HCT116 (cell line): ENCODE measurements at regions not wholly inside any gene's neighbourhood (a gene's known extent, or its start where the extent isn't known, plus 50 kb on each side); places are given as distances from the start of the nearest gene placed in this dataset.

Experiments
- ATAC-seq: fragments of 200-7000 bp; cut with Tn5 transposase; 2 replicates; pipeline ENCODE4 v1.9.1; 2020; ENCODE audit warnings: mild to moderate bottlenecking, moderate library complexity
- BruUV-seq: library from RNA; stranded (reverse); fragments of 400-500 nt; replicated peaks from 2 replicates; lab custom pipeline; 2021; lab: Mats Ljungman, UMichigan
- CTCF ChIA-PET: fragments of 300-600 bp; sonication (Branson Sonifier 250); formaldehyde crosslinking; loops from one replicate; lab custom pipeline; 2021; ENCODE audit warnings: antibody characterized with exemption; lab: Charles Lee
- POLR2A ChIA-PET: fragments of 300-600, 350-600 bp; sonication (Branson Sonifier 250); formaldehyde crosslinking; loops from one replicate; lab custom pipeline; 2021; ENCODE audit warnings: antibody characterized with exemption; lab: Charles Lee
- RAD21 ChIA-PET, 2 experiments: fragments of 300-600 bp; sonication (Branson Sonifier 250); formaldehyde crosslinking; loops; one replicate each; lab custom pipeline; 2023; ENCODE audit warnings: low total read pairs in 2 of 2; ENCODE audit not compliant: uncharacterized antibody in 2 of 2, unreplicated experiment in 2 of 2, low non-redundant PET in 1 of 2; lab: Charles Lee
- DNase-seq: peaks from one replicate; pipeline ENCODE4 v3.0.0-alpha.2; 2010; ENCODE audit warnings: low read depth, low spot score
- H2AFZ ChIP-seq: fragments of 200-600 bp; shearing (Covaris generic), sonication (generic); 2 replicates; pipeline ENCODE4 v1.6.1; 2017; ENCODE audit warnings: low read depth, mixed run types, mixed read lengths, antibody characterized with exemption, low read length; ENCODE audit not compliant: poor library complexity, severe bottlenecking
- H3K27ac ChIP-seq: 2 replicates; pipeline ENCODE4 v1.5.1; 2012; ENCODE audit warnings: low read depth, low read length
- H3K27me3 ChIP-seq: fragments of 200-600 bp; sonication (generic); 2 replicates; pipeline ENCODE4 v1.6.1; 2016; ENCODE audit warnings: mixed run types, low read length, mixed read lengths; ENCODE audit not compliant: insufficient read depth
- H3K36me3 ChIP-seq, 2 experiments: fragments of 200-500 bp in 1 of 2; fragments of 200-600 bp in 1 of 2; sonication (Bioruptor generic) in 1 of 2; sonication (generic) in 1 of 2; 2 replicates each; pipeline versions ENCODE4 v1.5.1 to v1.6.1; 2014 to 2016; ENCODE audit warnings: low read length in 2 of 2, inconsistent platforms in 1 of 2, mixed read lengths in 1 of 2, mixed run types in 1 of 2; ENCODE audit not compliant: insufficient read depth in 2 of 2, control insufficient read depth in 1 of 2
- H3K4me1 ChIP-seq, 2 experiments: fragments of 200-600 bp in 1 of 2; sonication (generic) in 1 of 2; 2 replicates each; pipeline versions ENCODE4 v1.5.1 to v1.6.1; 2012 to 2017; ENCODE audit warnings: low read length in 2 of 2, inconsistent platforms in 1 of 2, mild to moderate bottlenecking in 1 of 2, mixed read lengths in 1 of 2, mixed run types in 1 of 2, moderate library complexity in 1 of 2; ENCODE audit not compliant: insufficient read depth in 2 of 2, control insufficient read depth in 1 of 2
- H3K4me2 ChIP-seq: fragments of 200-600 bp; sonication (generic); 2 replicates; pipeline ENCODE4 v1.6.1; 2017; ENCODE audit warnings: mixed run types, low read length, mixed read lengths
- H3K4me3 ChIP-seq, 2 experiments: fragments of 200-600 bp in 1 of 2; sonication (generic) in 1 of 2; replicated peaks in 1 of 2; 2 replicates each; pipeline ENCODE4 v1.5.1; 2011 to 2016; ENCODE audit warnings: low read length in 2 of 2, control low read depth in 1 of 2, low read depth in 1 of 2, mild to moderate bottlenecking in 1 of 2, mixed read lengths in 1 of 2, mixed run types in 1 of 2
- H3K79me2 ChIP-seq: fragments of 200-600 bp; sonication (generic); 2 replicates; pipeline ENCODE4 v1.6.1; 2017; ENCODE audit warnings: mild to moderate bottlenecking, mixed run types, low read length, moderate library complexity, mixed read lengths; ENCODE audit not compliant: insufficient read depth
- H3K9ac ChIP-seq: fragments of 200-600 bp; sonication (generic); 2 replicates; pipeline ENCODE4 v1.6.1; 2016; ENCODE audit warnings: low read length, mixed read lengths
- H3K9me2 ChIP-seq: fragments of 200-600 bp; sonication (generic), shearing (Covaris generic); 2 replicates; pipeline ENCODE4 v1.6.1; 2017; ENCODE audit warnings: mixed run types, mild to moderate bottlenecking, moderate library complexity; ENCODE audit not compliant: insufficient read depth
- H3K9me3 ChIP-seq, 2 experiments: fragments of 200-500 bp in 1 of 2; fragments of 200-600 bp in 1 of 2; sonication (Bioruptor generic) in 1 of 2; sonication (generic) in 1 of 2; 2 replicates each; pipeline ENCODE4 v1.6.1; 2014 to 2017; ENCODE audit warnings: low read length in 2 of 2, mixed read lengths in 2 of 2, inconsistent platforms in 1 of 2, low read depth in 1 of 2, mild to moderate bottlenecking in 1 of 2, mixed run types in 1 of 2, moderate library complexity in 1 of 2; ENCODE audit not compliant: control insufficient read depth in 1 of 2, insufficient read depth in 1 of 2
- H4K20me1 ChIP-seq: fragments of 200-600 bp; sonication (generic), shearing (Covaris generic); 2 replicates; pipeline ENCODE4 v1.6.1; 2017; ENCODE audit warnings: mixed run types, mild to moderate bottlenecking, moderate library complexity; ENCODE audit not compliant: insufficient read depth
- CEBPB ChIP-seq: IDR thresholded peaks from 2 replicates; pipeline ENCODE4 v1.6.1; 2012; ENCODE audit warnings: low read depth
- EGR1 ChIP-seq: IDR thresholded peaks from 2 replicates; pipeline ENCODE4 v1.6.1; 2012; ENCODE audit warnings: low read depth
- EZH2 ChIP-seq: fragments of 200-600 bp; sonication (generic); IDR thresholded peaks from 2 replicates; pipeline ENCODE4 v1.6.1; 2017; ENCODE audit warnings: antibody characterized with exemption, mixed run types
- MAX ChIP-seq: IDR thresholded peaks from 2 replicates; pipeline ENCODE4 v1.6.1; 2012
- POLR2AphosphoS5 ChIP-seq: IDR thresholded peaks from 2 replicates; pipeline ENCODE4 v1.6.1; 2011; ENCODE audit warnings: mild to moderate bottlenecking, low read depth, low read length, moderate library complexity
- RAD21 ChIP-seq: IDR thresholded peaks from 2 replicates; pipeline ENCODE4 v1.6.1; 2012; ENCODE audit warnings: low read depth, mild to moderate bottlenecking
- SIN3A ChIP-seq: IDR thresholded peaks from 2 replicates; pipeline ENCODE4 v1.6.1; 2012; ENCODE audit warnings: low read depth
- SP1 ChIP-seq: IDR thresholded peaks from 2 replicates; pipeline ENCODE4 v1.6.1; 2012; ENCODE audit warnings: low read depth
- TCF7L2 ChIP-seq: IDR thresholded peaks from 2 replicates; pipeline ENCODE4 v1.7.0; 2011; ENCODE audit warnings: borderline replicate concordance, inconsistent platforms; ENCODE audit not compliant: insufficient read depth, insufficient read length; ENCODE audit errors: extremely low read depth
- intact Hi-C: fragments of 100-400 bp; cut with micrococcal nuclease; formaldehyde crosslinking; loops from 2 replicates; pipeline ENCODE4 v1.10.0; 2022
- TF ChIP-seq, protein P1 (sequence below): IDR thresholded peaks from 2 replicates; pipeline ENCODE4 v1.6.1; 2011; ENCODE audit warnings: mild to moderate bottlenecking, low read length, moderate library complexity; ENCODE audit not compliant: insufficient replicate concordance; ENCODE audit errors: extremely low read depth
- TF ChIP-seq, protein P2 (sequence below): IDR thresholded peaks from 2 replicates; pipeline ENCODE4 v1.6.1; 2012

- no peak for TF ChIP-seq SP1
- TF ChIP-seq CEBPB = no peak
- no peak for TF ChIP-seq MAX
- TF ChIP-seq RAD21 = no peak
- TF ChIP-seq POLR2AphosphoS5 = no peak
- TF ChIP-seq TCF7L2 = no peak
- RAD21 ChIA-PET = no interaction called here
- CTCF ChIA-PET = no interaction called here
- Histone ChIP-seq H4K20me1 (no peaks in the 10 kb centered on the region), H3K27me3 (no peaks in the 10 kb centered on the region), H3K9ac (no peak overlapping the region), H3K9me3 (peaks cover 10 to 28% of the 10 kb centered on the region in 2 experiments; a peak in 3 of 4 replicates), H3K4me3 (no peak overlapping the region), H3K36me3 (no peaks in the 10 kb centered on the region), H3K27ac (no peak overlapping the region), H3K79me2 (no peaks in the 10 kb centered on the region), H2AFZ (no peak overlapping the region), H3K4me2 (no peak overlapping the region), H3K4me1 (no peaks in the 10 kb centered on the region), H3K9me2 (no peaks in the 10 kb centered on the region)
- ATAC-seq (no peak), DNase-seq (no peak)
- POLR2A ChIA-PET = no interaction called here
- no TSS peak for BruUV-seq
- intact Hi-C loops = no loop called here
These were observed 490.8 kb upstream of the PIK3C3 start for GRCh38 chr18:41464278-41464677.

DNA sequence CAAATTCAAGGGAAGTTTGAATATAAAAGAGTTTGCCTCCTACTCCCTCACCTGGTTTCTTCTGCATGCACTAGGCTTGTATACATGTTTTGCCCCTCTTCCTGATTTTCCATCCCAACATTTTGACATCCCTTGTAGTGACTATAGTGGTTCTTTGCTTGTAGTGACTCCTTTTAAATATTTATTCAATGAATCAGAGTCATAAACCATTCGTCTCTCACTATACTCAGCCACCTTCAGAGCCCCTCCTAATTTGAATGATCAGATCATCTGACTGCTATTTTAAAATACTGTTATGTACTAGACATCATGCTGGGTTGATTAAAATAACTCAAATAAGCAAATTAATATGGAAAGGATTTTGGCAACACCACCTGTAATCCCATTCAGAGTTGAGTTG lies 492.1 kb upstream of the PIK3C3 start:
- H3K4me3 ChIP-seq = no peak overlapping the region
- peaks cover 17 to 23% of the 10 kb centered on the region in 2 experiments; a peak in 2 of 4 replicates for H3K9me3 ChIP-seq
- H2AFZ ChIP-seq = no peak overlapping the region
- ChIA-PET CTCF (no interaction called here), POLR2A (no interaction called here), RAD21 (no interaction called here)
- no TSS peak for BruUV-seq
- no peaks in the 10 kb centered on the region for H3K27me3 ChIP-seq
- no peaks in the 10 kb centered on the region for H3K79me2 ChIP-seq
- intact Hi-C loops = no loop called here
- no peaks in the 10 kb centered on the region for H3K9me2 ChIP-seq
- H3K4me2 ChIP-seq = no peak overlapping the region
- ATAC-seq (no peak), DNase-seq (no peak)
- TF ChIP-seq EZH2 = no peak
- no peak for TF ChIP-seq SIN3A
- TF ChIP-seq, protein P1, sequence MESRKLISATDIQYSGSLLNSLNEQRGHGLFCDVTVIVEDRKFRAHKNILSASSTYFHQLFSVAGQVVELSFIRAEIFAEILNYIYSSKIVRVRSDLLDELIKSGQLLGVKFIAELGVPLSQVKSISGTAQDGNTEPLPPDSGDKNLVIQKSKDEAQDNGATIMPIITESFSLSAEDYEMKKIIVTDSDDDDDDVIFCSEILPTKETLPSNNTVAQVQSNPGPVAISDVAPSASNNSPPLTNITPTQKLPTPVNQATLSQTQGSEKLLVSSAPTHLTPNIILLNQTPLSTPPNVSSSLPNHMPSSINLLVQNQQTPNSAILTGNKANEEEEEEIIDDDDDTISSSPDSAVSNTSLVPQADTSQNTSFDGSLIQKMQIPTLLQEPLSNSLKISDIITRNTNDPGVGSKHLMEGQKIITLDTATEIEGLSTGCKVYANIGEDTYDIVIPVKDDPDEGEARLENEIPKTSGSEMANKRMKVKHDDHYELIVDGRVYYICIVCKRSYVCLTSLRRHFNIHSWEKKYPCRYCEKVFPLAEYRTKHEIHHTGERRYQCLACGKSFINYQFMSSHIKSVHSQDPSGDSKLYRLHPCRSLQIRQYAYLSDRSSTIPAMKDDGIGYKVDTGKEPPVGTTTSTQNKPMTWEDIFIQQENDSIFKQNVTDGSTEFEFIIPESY = no peak
- TF ChIP-seq, protein P2, sequence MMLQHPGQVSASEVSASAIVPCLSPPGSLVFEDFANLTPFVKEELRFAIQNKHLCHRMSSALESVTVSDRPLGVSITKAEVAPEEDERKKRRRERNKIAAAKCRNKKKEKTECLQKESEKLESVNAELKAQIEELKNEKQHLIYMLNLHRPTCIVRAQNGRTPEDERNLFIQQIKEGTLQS = no peak
- no peak for TF ChIP-seq EGR1
- H3K9ac ChIP-seq = no peak overlapping the region
- H4K20me1 ChIP-seq = no peaks in the 10 kb centered on the region
- H3K27ac ChIP-seq = no peak overlapping the region
- H3K36me3 ChIP-seq = no peaks in the 10 kb centered on the region
- no peaks in the 10 kb centered on the region for H3K4me1 ChIP-seq
